Endothelial cell of umbilical vein (primary cell): ENCODE measurements at regions not wholly inside any gene's neighbourhood (a gene's known extent, or its start where the extent isn't known, plus 50 kb on each side); places are given as distances from the start of the nearest gene placed in this dataset.

Source experiments
- BruUV-seq: library from RNA; stranded (reverse); fragments of 400-500 nt; replicated peaks from 2 replicates; lab custom pipeline; 2021; lab: Mats Ljungman, UMichigan
- CTCF ChIA-PET: fragments of 300-600, 350-600 bp; sonication (Branson Sonifier 250); formaldehyde crosslinking; loops from one replicate; lab custom pipeline; 2021; ENCODE audit warnings: antibody characterized with exemption, inconsistent platforms; lab: Charles Lee
- POLR2A ChIA-PET: fragments of 300-600, 350-600 bp; sonication (Branson Sonifier 250); formaldehyde crosslinking; loops from one replicate; lab custom pipeline; 2021; ENCODE audit warnings: antibody characterized with exemption, inconsistent platforms; lab: Charles Lee
- DNase-seq: peaks from one replicate; pipeline ENCODE4 v3.0.0-alpha.2; 2011; ENCODE audit warnings: low read depth, low spot score
- FAIRE-seq: peaks from 2 replicates; lab custom pipeline; 2011; peaks lifted over from hg19 to GRCh38; lab: Jason Lieb, UNC
- H2AFZ ChIP-seq: 2 replicates; pipeline ENCODE4 v1.6.0; 2012; ENCODE audit warnings: low read depth, low read length, control low read depth, inconsistent platforms
- H3K27ac ChIP-seq: 2 replicates; pipeline ENCODE4 v1.5.1; 2011; ENCODE audit warnings: low read depth, mild to moderate bottlenecking, control low read depth, low read length, moderate library complexity; ENCODE audit not compliant: insufficient read depth
- H3K27me3 ChIP-seq, 2 experiments: 2 replicates each; pipeline versions ENCODE4 v1.6.0 to v1.6.1; 2011; ENCODE audit warnings: low read length in 2 of 2, mixed read lengths in 1 of 2; ENCODE audit not compliant: control insufficient read depth in 2 of 2, insufficient read depth in 2 of 2
- H3K36me3 ChIP-seq, 2 experiments: 2 replicates in 1 of 2; 3 replicates in 1 of 2; pipeline ENCODE4 v1.5.1; 2011; ENCODE audit warnings: low read length in 2 of 2, mild to moderate bottlenecking in 1 of 2, moderate library complexity in 1 of 2; ENCODE audit not compliant: control insufficient read depth in 2 of 2, insufficient read depth in 2 of 2; ENCODE audit errors: extremely low read depth in 1 of 2
- H3K4me1 ChIP-seq: 3 replicates; pipeline ENCODE4 v1.5.1; 2011; ENCODE audit warnings: mild to moderate bottlenecking, low read length; ENCODE audit not compliant: control insufficient read depth, insufficient read depth; ENCODE audit errors: extremely low read depth
- H3K4me2 ChIP-seq: 2 replicates; pipeline ENCODE4 v1.6.1; 2011; ENCODE audit warnings: low read length, control low read depth, mixed read lengths; ENCODE audit not compliant: insufficient read depth
- H3K4me3 ChIP-seq, 3 experiments: fragments of 200-600 bp in 1 of 3; sonication (generic), shearing (Covaris generic) in 1 of 3; replicated peaks in 1 of 3; 2 replicates each; pipeline ENCODE4 v1.5.1; 2011 to 2016; ENCODE audit warnings: control low read depth in 3 of 3, low read length in 3 of 3, mild to moderate bottlenecking in 2 of 3, inconsistent platforms in 1 of 3, low read depth in 1 of 3, moderate library complexity in 1 of 3; ENCODE audit not compliant: insufficient read depth in 1 of 3
- H3K79me2 ChIP-seq: 2 replicates; pipeline ENCODE4 v1.6.0; 2012; ENCODE audit warnings: low read length, inconsistent platforms; ENCODE audit not compliant: control insufficient read depth, insufficient read depth
- H3K9ac ChIP-seq: replicated peaks from 2 replicates; pipeline ENCODE3; 2011; ENCODE audit warnings: low read length, control low read depth; ENCODE audit not compliant: insufficient read depth; ENCODE audit errors: extremely low read depth
- H3K9me1 ChIP-seq: replicated peaks from 3 replicates; pipeline ENCODE4 v1.6.0; 2011; ENCODE audit warnings: mild to moderate bottlenecking, low read length; ENCODE audit not compliant: control insufficient read depth, insufficient read depth; ENCODE audit errors: extremely low read depth
- H3K9me3 ChIP-seq: replicated peaks from 2 replicates; pipeline ENCODE4 v1.5.1; 2012; ENCODE audit warnings: low read length, inconsistent platforms; ENCODE audit not compliant: control insufficient read depth, insufficient read depth
- H4K20me1 ChIP-seq: replicated peaks from 2 replicates; pipeline ENCODE3; 2011; ENCODE audit warnings: mild to moderate bottlenecking, low read length; ENCODE audit not compliant: control insufficient read depth, insufficient read depth; ENCODE audit errors: extremely low read depth
- EZH2 ChIP-seq: IDR thresholded peaks from 2 replicates; pipeline ENCODE4 v1.6.1; 2012; ENCODE audit warnings: borderline replicate concordance, low read depth, mild to moderate bottlenecking, moderate library complexity, low read length, inconsistent platforms; ENCODE audit not compliant: severe bottlenecking
- FOS ChIP-seq: IDR thresholded peaks from 2 replicates; pipeline ENCODE4 v1.6.1; 2011; ENCODE audit warnings: mild to moderate bottlenecking, low read length, moderate library complexity, borderline replicate concordance; ENCODE audit not compliant: insufficient read depth
- GATA2 ChIP-seq: IDR thresholded peaks from 2 replicates; pipeline ENCODE4 v1.7.0; 2011; ENCODE audit warnings: low read depth, mild to moderate bottlenecking, moderate library complexity, mixed read lengths, low read length; ENCODE audit not compliant: insufficient read length, insufficient read depth
- JUN ChIP-seq: IDR thresholded peaks from 2 replicates; pipeline ENCODE4 v1.6.1; 2011; ENCODE audit warnings: borderline replicate concordance, low read depth; ENCODE audit not compliant: insufficient read length, insufficient read depth
- MYC ChIP-seq: IDR thresholded peaks from one replicate; pipeline ENCODE4 v1.6.1; 2011; ENCODE audit warnings: mild to moderate bottlenecking, low read depth, low read length
- POLR2A ChIP-seq: IDR thresholded peaks from 2 replicates; pipeline ENCODE4 v1.6.1; 2012; ENCODE audit warnings: low read depth, mild to moderate bottlenecking, control low read depth, low read length
- POLR2AphosphoS5 ChIP-seq: IDR thresholded peaks from 2 replicates; pipeline ENCODE4 v1.6.1; 2012; ENCODE audit warnings: low read depth, mild to moderate bottlenecking, control low read depth, low read length, moderate library complexity; ENCODE audit not compliant: insufficient read depth
- dilution Hi-C: fragments of 300-500 bp; cut with MboI; formaldehyde crosslinking; loops from one replicate; pipeline ENCODE4 v1.15.0; 2019; ENCODE audit warnings: low sequenced_read_pairs; ENCODE audit not compliant: extremely low pct_ligation_motif_present
- intact Hi-C: fragments of 100-400 bp; cut with micrococcal nuclease; formaldehyde crosslinking; loops from one replicate; pipeline ENCODE4 v1.10.0; 2022
- TF ChIP-seq, protein P1 (sequence below), 2 donors: IDR thresholded peaks; 1 replicate in 1 of 2; 2 replicates in 1 of 2; pipeline ENCODE4 v1.5.1; 2011; ENCODE audit warnings: low read length in 2 of 2, mild to moderate bottlenecking in 2 of 2, moderate library complexity in 2 of 2, control low read depth in 1 of 2, inconsistent platforms in 1 of 2, low read depth in 1 of 2; ENCODE audit not compliant: insufficient read depth in 1 of 2; ENCODE audit errors: extremely low read depth in 1 of 2
- TF ChIP-seq, protein P2 (sequence below): IDR thresholded peaks from 2 replicates; pipeline ENCODE4 v1.6.1; 2011; ENCODE audit not compliant: insufficient read depth, insufficient read length

DNA sequence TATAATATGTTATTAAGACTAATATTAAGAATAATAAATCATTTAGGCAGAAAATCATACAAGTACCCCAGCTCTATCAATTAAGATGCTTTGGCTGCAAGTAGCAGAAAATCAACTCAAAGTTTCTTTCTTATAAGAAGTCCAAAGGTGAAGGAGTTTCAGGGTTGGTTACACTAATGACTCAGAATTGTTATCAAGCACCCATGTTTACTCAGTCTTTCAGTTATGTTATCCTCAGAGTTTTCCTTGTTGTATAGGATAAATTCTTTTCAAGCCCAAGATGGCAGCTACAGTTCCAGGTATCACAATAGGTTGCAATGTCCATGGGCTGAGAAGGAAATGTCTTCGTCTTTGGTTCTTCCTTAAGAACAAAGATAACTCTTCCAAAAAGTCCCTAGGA, 163.6 kb downstream of the TNFSF18 start:
- H3K9ac ChIP-seq = no peak overlapping the region
- H3K4me1 ChIP-seq = peaks cover 41% of the 10 kb centered on the region
- intact Hi-C loops (no loop called here), dilution Hi-C loops (no loop called here)
- H3K4me3 ChIP-seq = no peak overlapping the region
- H3K79me2 ChIP-seq = no peaks in the 10 kb centered on the region
- H3K27ac ChIP-seq = no peak overlapping the region
- POLR2A ChIA-PET = no interaction called here
- no peaks in the 10 kb centered on the region for H4K20me1 ChIP-seq
- no peaks in the 10 kb centered on the region for H3K36me3 ChIP-seq
- no peaks in the 10 kb centered on the region for H3K27me3 ChIP-seq
- no peaks in the 10 kb centered on the region for H3K9me1 ChIP-seq
- BruUV-seq = no TSS peak
- no peak for DNase-seq
- FAIRE-seq = no peak
- H3K4me2 ChIP-seq = no peak overlapping the region
- TF ChIP-seq MYC (no peak), JUN (no peak), GATA2 (no peak), EZH2 (no peak), POLR2AphosphoS5 (no peak), POLR2A (no peak), FOS (no peak)
- TF ChIP-seq, protein P1, sequence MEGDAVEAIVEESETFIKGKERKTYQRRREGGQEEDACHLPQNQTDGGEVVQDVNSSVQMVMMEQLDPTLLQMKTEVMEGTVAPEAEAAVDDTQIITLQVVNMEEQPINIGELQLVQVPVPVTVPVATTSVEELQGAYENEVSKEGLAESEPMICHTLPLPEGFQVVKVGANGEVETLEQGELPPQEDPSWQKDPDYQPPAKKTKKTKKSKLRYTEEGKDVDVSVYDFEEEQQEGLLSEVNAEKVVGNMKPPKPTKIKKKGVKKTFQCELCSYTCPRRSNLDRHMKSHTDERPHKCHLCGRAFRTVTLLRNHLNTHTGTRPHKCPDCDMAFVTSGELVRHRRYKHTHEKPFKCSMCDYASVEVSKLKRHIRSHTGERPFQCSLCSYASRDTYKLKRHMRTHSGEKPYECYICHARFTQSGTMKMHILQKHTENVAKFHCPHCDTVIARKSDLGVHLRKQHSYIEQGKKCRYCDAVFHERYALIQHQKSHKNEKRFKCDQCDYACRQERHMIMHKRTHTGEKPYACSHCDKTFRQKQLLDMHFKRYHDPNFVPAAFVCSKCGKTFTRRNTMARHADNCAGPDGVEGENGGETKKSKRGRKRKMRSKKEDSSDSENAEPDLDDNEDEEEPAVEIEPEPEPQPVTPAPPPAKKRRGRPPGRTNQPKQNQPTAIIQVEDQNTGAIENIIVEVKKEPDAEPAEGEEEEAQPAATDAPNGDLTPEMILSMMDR (IDR thresholded peaks at IDR 0.05; ENCODE audit: extremely low read depth in 1 of 2, insufficient read depth in 1 of 2, low read depth in 1 of 2, low read length in 2 of 2) = no peak
- TF ChIP-seq, protein P2, sequence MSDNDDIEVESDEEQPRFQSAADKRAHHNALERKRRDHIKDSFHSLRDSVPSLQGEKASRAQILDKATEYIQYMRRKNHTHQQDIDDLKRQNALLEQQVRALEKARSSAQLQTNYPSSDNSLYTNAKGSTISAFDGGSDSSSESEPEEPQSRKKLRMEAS = no peak
- no peak overlapping the region for H2AFZ ChIP-seq
- CTCF ChIA-PET = interaction anchor here (1.2 kb wide), 1 partner anchor 61 kb away, joined by 3 read pairs; no protein-coding TSS in a partner anchor
- no peaks in the 10 kb centered on the region for H3K9me3 ChIP-seq
